Fibroblast of mammary gland (primary cell): ENCODE measurements at regions not wholly inside any gene's neighbourhood (a gene's known extent, or its start where the extent isn't known, plus 50 kb on each side); places are given as distances from the start of the nearest gene placed in this dataset.
A peak's percentile ranks its signal among the peaks of the same experiment; 100 is the strongest.
"Not testable (repeated sequence)": the region's sequence is repeated elsewhere in the genome, so short reads cannot be mapped to it uniquely, and the experiment has no call there.

Experiments used
- DNase-seq: peaks from one replicate; pipeline ENCODE4 v3.0.0-alpha.2; 2010; ENCODE audit warnings: low read depth
- H3K4me3 ChIP-seq: 2 replicates; pipeline ENCODE4 v1.5.1; 2011; ENCODE audit warnings: low read depth, mild to moderate bottlenecking, low read length, moderate library complexity; ENCODE audit not compliant: control insufficient read depth
- TF ChIP-seq, protein P1 (sequence below): conservative IDR thresholded peaks from 2 replicates; pipeline ENCODE4 v1.5.1; 2011; ENCODE audit warnings: low read depth, low read length, inconsistent platforms; ENCODE audit not compliant: control insufficient read depth, insufficient read depth

DNA sequence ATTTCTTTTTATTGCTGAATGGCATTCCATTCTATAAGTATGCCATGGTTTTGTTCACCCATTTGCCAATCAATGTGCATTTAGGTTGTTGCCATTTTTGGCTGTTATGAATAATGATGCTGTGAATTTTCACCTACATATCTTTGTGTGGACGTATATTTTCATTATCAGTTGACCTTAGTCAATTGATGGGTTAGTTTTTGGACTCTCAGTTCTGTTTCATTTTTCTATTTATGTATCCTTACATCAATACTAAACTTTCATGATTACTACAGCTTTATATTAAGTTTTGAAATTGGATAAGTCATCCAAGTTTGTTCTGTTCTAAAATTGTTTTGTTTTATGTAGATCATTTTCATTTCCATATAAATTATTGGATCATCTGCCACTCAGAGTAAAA, 261.9 kb upstream of the CNR1 start:
- H3K4me3 ChIP-seq: no peak overlapping the region
- TF ChIP-seq, protein P1, sequence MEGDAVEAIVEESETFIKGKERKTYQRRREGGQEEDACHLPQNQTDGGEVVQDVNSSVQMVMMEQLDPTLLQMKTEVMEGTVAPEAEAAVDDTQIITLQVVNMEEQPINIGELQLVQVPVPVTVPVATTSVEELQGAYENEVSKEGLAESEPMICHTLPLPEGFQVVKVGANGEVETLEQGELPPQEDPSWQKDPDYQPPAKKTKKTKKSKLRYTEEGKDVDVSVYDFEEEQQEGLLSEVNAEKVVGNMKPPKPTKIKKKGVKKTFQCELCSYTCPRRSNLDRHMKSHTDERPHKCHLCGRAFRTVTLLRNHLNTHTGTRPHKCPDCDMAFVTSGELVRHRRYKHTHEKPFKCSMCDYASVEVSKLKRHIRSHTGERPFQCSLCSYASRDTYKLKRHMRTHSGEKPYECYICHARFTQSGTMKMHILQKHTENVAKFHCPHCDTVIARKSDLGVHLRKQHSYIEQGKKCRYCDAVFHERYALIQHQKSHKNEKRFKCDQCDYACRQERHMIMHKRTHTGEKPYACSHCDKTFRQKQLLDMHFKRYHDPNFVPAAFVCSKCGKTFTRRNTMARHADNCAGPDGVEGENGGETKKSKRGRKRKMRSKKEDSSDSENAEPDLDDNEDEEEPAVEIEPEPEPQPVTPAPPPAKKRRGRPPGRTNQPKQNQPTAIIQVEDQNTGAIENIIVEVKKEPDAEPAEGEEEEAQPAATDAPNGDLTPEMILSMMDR: no peak
- DNase-seq: no peak

DNA sequence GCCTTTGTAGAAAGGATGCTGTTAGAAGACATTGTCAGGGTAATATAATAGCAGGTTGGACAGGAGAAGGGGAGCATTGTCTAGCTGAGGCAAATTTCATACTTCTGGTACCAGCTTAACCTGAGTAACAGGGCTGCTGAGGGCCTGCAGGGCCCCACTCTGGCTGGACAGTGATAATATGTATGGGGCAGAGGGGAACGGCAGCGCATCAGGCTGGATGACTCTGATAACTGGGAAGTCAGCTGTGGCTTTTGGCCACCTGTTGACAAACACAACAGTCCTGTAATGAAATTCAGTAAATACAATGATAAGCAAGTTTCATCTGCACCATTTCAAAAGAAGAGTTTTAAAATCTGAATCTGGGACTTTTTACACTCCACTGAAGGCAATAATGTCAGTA, 259.9 kb upstream of the CNR1 start:
- no peak overlapping the region for H3K4me3 ChIP-seq
- no peak for DNase-seq
- TF ChIP-seq, protein P1: no peak

DNA sequence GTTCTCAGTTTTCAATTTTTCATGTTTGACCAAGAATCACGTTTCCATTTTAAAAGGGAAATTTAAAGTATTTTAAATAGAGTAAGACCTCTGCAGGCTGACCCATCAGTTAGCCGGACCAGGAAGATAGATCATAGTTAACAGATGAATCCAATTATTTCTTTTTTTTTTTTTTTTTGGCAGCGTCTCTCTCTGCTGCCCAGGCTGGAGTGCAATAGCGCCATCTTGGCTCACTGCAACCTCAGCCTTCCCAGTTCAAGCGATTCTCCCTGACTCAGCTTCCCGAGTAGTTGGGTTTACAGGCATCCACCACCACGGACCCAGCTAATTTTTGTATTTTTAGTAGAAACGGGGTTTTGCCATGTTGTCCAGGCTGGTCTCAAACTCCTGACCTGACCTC, 256.7 kb upstream of the CNR1 start:
- TF ChIP-seq, protein P1: peak; percentile 33
- H3K4me3 ChIP-seq: no peak overlapping the region
- DNase-seq: peak; percentile 64

DNA sequence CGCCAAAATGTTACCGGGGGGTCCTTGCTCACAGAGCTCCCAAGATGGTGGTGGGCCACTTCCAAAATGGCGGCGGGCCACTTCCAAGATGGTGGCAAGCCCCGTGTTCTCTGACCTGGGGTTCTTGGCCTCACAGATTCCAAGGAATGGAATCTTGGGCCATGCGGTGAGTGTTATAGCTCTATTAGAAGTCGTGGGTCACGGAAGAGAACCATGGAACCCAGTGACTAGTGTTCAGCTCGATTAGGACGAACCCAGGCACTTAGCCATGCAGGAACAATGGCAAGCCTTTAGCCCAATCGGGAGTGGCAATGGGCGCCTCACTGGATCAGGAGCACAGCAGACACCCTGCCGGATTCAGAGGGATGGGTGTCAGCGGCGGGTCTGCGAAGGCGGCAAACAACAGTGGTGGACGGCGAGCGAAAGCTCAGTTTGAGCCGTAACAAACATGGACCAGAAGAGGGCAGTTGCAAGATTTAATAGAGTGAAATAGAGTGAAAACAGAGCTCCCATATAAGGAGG, 254.9 kb upstream of the CNR1 start:
- not testable (repeated sequence) for H3K4me3 ChIP-seq, DNase-seq

DNA sequence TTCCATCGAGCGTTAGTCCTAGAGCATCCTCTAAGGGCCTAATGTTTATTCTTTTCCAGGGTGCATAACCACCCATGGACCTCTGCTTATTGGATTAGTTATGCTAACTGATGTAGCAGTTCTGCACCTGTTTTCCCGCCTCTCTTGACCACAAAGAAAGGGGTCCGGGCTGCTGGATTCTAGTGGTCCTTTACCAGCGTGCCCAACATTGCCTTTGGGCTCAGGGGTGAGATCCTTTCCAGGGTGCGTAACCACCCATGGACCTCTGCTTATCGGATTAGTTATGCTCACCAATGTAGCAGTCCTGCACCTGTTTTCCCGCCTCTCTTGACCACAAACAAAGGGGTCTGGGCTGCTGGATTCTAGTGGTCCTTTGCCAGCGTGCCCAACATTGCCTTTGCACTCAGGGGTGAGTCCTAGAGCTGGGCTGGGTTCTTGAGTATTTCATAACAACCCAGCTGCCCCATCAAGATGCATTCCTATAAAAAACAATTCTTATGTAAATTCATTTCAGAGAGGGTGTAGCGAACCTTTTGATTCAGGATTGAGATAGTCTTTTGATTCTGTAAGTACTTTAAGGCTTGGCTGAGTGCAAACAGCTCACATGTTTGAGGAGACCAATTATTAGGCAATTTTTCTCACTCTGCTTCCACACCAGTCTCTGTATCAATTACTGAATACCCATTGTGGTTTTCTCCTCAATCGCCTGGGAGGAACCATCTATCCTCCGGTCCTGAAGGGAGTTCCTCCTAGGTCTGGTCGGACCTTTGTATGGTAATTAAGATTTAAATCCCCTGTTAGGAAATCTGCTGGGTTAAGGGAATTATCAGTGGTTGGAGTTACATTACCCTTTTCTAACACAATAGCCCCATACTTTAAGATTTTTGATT, 253.0 kb upstream of the CNR1 start:
- not testable (repeated sequence) for H3K4me3 ChIP-seq, DNase-seq

DNA sequence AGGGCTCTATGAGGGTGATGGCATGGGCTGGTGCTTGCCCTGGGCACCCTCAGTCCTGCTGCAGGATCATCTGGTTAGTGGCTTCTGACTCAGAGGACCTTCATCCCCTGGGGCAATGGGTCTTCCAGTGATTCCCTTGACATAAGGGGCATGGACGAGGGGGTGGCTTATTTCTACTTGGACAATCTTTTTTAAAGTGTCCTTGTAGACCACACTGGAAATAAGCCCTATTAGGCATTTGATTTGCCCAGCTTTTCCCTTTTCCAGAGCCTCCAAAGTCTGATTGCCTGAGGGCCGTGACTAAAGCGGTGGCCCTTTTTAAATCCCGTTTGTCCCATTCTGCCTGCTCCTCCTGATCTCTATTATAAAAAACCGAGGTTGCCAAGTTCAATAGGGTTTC, 251.2 kb upstream of the CNR1 start:
- H3K4me3 ChIP-seq: not testable (repeated sequence)

DNA sequence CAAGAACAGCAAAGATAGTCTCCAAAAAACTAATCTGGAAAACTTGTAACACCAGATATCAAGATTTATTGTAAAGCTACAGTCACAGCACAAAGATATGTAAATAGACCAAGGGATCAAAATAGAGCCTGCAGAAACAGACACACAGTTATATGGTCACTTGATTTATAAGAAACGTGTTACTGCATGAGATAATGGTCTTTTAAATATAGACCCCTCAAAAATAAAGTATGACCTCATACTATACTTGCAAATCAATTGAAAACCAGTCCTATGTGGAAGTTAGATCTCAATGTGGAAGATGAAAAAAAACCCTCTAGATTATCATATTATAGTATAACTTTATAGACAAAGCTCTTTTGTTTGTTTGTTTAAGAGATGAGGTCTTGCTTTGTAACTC, 247.3 kb upstream of the CNR1 start:
- H3K4me3 ChIP-seq: no peak overlapping the region
- no peak for DNase-seq
- TF ChIP-seq, protein P1: no peak

More for the DNA sequence above, 251.2 kb upstream of the CNR1 start:
- not testable (repeated sequence) for DNase-seq

DNA sequence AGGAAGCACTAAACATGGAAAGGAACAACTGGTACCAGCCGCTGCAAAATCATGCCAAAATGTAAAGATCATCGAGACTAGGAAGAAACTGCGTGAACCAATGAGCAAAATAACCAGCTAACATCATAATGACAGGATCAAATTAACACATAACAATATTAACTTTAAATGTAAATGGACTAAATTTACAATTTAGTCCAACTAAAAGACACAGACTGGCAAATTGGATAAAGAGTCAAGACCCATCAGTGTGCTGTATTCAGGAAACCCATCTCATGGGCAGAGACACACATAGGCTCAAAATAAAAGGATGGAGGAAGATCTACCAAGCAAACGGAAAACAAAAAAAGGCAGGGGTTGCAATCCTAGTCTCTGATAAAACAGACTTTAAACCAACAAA, 242.2 kb upstream of the CNR1 start:
- DNase-seq, H3K4me3 ChIP-seq: not testable (repeated sequence)

DNA sequence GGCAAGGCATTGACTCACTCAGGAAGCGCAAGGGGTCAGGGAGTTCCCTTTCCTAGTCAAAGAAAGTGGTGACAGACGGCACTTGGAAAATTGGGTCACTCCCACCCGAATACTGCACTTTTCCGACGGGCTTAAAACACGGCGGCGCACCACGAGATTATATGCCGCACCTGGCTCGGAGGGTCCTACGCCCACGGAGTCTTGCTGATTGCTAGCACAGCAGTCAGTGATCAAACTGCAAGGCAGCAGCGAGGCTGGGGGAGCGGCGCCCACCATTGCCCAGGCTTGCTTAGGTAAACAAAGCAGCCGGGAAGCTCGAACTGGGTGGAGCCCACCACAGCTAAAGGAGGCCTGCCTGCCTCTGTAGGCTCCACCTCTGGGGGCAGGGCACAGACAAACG, 240.5 kb upstream of the CNR1 start:
- not testable (repeated sequence) for H3K4me3 ChIP-seq, DNase-seq
